ENCODE measurements at regions not wholly inside any gene's neighbourhood (a gene's known extent, or its start where the extent isn't known, plus 50 kb on each side); places are given as distances from the start of the nearest gene placed in this dataset.

DNA sequence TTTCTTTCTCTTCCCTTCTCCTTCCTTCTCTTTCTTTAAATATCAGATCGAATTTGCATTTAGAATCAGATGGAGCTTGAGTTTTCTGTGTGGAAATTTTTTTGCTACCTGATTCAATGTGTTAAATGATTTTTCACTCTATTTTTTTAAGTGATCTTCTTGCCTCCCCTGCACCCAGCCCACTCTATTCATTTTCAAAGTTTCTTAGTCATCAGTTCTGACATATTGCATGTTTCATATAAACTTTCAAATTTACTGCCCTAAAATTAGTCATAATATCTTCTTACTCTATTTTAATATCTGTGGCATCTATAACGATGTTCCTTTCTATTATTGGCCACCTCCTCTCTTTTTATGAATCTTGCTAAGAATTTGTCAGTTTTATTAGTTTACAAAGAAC is 69.1 kb downstream of the MTNR1B start:
- TF ChIP-seq POLR2A (IDR thresholded peaks at IDR 0.05) (no peak), POLR2AphosphoS5 (IDR thresholded peaks at IDR 0.05) (no peak)
- TF ChIP-seq, protein P1, sequence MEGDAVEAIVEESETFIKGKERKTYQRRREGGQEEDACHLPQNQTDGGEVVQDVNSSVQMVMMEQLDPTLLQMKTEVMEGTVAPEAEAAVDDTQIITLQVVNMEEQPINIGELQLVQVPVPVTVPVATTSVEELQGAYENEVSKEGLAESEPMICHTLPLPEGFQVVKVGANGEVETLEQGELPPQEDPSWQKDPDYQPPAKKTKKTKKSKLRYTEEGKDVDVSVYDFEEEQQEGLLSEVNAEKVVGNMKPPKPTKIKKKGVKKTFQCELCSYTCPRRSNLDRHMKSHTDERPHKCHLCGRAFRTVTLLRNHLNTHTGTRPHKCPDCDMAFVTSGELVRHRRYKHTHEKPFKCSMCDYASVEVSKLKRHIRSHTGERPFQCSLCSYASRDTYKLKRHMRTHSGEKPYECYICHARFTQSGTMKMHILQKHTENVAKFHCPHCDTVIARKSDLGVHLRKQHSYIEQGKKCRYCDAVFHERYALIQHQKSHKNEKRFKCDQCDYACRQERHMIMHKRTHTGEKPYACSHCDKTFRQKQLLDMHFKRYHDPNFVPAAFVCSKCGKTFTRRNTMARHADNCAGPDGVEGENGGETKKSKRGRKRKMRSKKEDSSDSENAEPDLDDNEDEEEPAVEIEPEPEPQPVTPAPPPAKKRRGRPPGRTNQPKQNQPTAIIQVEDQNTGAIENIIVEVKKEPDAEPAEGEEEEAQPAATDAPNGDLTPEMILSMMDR (IDR thresholded peaks at IDR 0.05) = no peak

All from breast epithelium (tissue), 3 donors.